Retina (tissue), 1 donor: ENCODE measurements at regions not wholly inside any gene's neighbourhood (a gene's known extent, or its start where the extent isn't known, plus 50 kb on each side); places are given as distances from the start of the nearest gene placed in this dataset.

Source experiments
- DNase-seq: peaks from one replicate; pipeline ENCODE4 v3.0.0-alpha.2; 2016

- DNase-seq = no peak
These were observed 135.4 kb upstream of the LARGE1 start for GRCh38 chr22:34055525-34056200.

GRCh38 chr22:34057726-34058125 lies 137.4 kb upstream of the LARGE1 start:
- DNase-seq = no peak

GRCh38 chr22:34064696-34065095 lies 144.4 kb upstream of the LARGE1 start:
- DNase-seq = peak; percentile 53

- DNase-seq = no peak
These were observed 146.8 kb upstream of the LARGE1 start for GRCh38 chr22:34067031-34067430.

- DNase-seq = no peak
These were observed 147.7 kb upstream of the LARGE1 start for GRCh38 chr22:34068001-34068400.

GRCh38 chr22:34070051-34070450 lies 149.8 kb upstream of the LARGE1 start:
- DNase-seq = no peak

GRCh38 chr22:34070531-34070930 lies 150.3 kb upstream of the LARGE1 start:
- no peak for DNase-seq

GRCh38 chr22:34072585-34072984 lies 152.3 kb upstream of the LARGE1 start:
- no peak for DNase-seq

GRCh38 chr22:34080433-34080832 lies 160.2 kb upstream of the LARGE1 start:
- DNase-seq = no peak

GRCh38 chr22:34096770-34097169 lies 176.5 kb upstream of the LARGE1 start:
- DNase-seq = no peak

- no peak for DNase-seq
These were observed 179.0 kb upstream of the LARGE1 start for GRCh38 chr22:34099278-34099677.

GRCh38 chr22:34102633-34103032 lies 182.4 kb upstream of the LARGE1 start:
- no peak for DNase-seq

GRCh38 chr22:34105461-34106062 lies 185.3 kb upstream of the LARGE1 start:
- DNase-seq = peak; percentile 62

- DNase-seq = no peak
These were observed 187.9 kb upstream of the LARGE1 start for GRCh38 chr22:34108168-34108567.

GRCh38 chr22:34111210-34111824 lies 191.0 kb upstream of the LARGE1 start:
- DNase-seq = peak; percentile 58

GRCh38 chr22:34113381-34113780 lies 193.1 kb upstream of the LARGE1 start:
- peak; percentile 6 for DNase-seq

GRCh38 chr22:34114406-34114805 lies 194.1 kb upstream of the LARGE1 start:
- peak; percentile 49 for DNase-seq

GRCh38 chr22:34115722-34116121 lies 195.4 kb upstream of the LARGE1 start:
- DNase-seq = no peak

GRCh38 chr22:34116126-34116525 lies 195.8 kb upstream of the LARGE1 start:
- no peak for DNase-seq

- peak; percentile 30 for DNase-seq
These were observed 201.8 kb upstream of the LARGE1 start for GRCh38 chr22:34122042-34122441.

GRCh38 chr22:34129691-34130486 lies 209.6 kb upstream of the LARGE1 start:
- no peak for DNase-seq

GRCh38 chr22:34135749-34136148 lies 215.5 kb upstream of the LARGE1 start:
- DNase-seq = no peak

- no peak for DNase-seq
These were observed 229.7 kb upstream of the LARGE1 start for GRCh38 chr22:34150023-34150422.

- no peak for DNase-seq
These were observed 239.2 kb upstream of the LARGE1 start for GRCh38 chr22:34159491-34159890.
